ENCODE measurements at regions not wholly inside any gene's neighbourhood (a gene's known extent, or its start where the extent isn't known, plus 50 kb on each side); places are given as distances from the start of the nearest gene placed in this dataset.

- TF ChIP-seq CTCF (IDR thresholded peaks at IDR 0.05): no peak
- no peak for ATAC-seq (ENCODE audit: low FRiP score)
- no peak for DNase-seq (ENCODE audit: low spot score)
Measured at GRCh38 chr13:112194579-112194978, 127.6 kb downstream of the SOX1 start.

- DNase-seq (ENCODE audit: low spot score) (no peak), ATAC-seq (ENCODE audit: low FRiP score) (no peak)
- TF ChIP-seq CTCF (IDR thresholded peaks at IDR 0.05): no peak
Measured at GRCh38 chr13:112198396-112199010, 131.6 kb downstream of the SOX1 start.

- ATAC-seq (ENCODE audit: low FRiP score): no peak
- TF ChIP-seq CTCF (IDR thresholded peaks at IDR 0.05): no peak
- DNase-seq (ENCODE audit: low spot score): no peak
Measured at GRCh38 chr13:112200200-112200599, 133.3 kb downstream of the SOX1 start.

- no peak for TF ChIP-seq CTCF (IDR thresholded peaks at IDR 0.05)
- no peak for DNase-seq (ENCODE audit: low spot score)
- ATAC-seq (ENCODE audit: low FRiP score): no peak
Measured at GRCh38 chr13:112202266-112202665, 135.3 kb downstream of the SOX1 start.

GRCh38 chr13:112202966-112203365, 136.0 kb downstream of the SOX1 start:
- ATAC-seq (ENCODE audit: low FRiP score) (no peak), DNase-seq (ENCODE audit: low spot score) (no peak)
- TF ChIP-seq CTCF (IDR thresholded peaks at IDR 0.05): no peak

- TF ChIP-seq CTCF (IDR thresholded peaks at IDR 0.05): no peak
- ATAC-seq (ENCODE audit: low FRiP score): no peak
- DNase-seq (ENCODE audit: low spot score): no peak
Measured at GRCh38 chr13:112203614-112204013, 136.7 kb downstream of the SOX1 start.
